SK-N-MC (cell line): ENCODE measurements at regions not wholly inside any gene's neighbourhood (a gene's known extent, or its start where the extent isn't known, plus 50 kb on each side); places are given as distances from the start of the nearest gene placed in this dataset.

Experiments
- EZH2 ChIP-seq: fragments of 200-600 bp; sonication (generic); IDR thresholded peaks from one replicate; pipeline ENCODE4 v1.6.1; 2017; ENCODE audit warnings: antibody characterized with exemption
- POLR2AphosphoS5 ChIP-seq: IDR thresholded peaks from 2 replicates; pipeline ENCODE4 v1.6.1; 2012; ENCODE audit warnings: mild to moderate bottlenecking, low read depth, low read length, borderline replicate concordance

DNA sequence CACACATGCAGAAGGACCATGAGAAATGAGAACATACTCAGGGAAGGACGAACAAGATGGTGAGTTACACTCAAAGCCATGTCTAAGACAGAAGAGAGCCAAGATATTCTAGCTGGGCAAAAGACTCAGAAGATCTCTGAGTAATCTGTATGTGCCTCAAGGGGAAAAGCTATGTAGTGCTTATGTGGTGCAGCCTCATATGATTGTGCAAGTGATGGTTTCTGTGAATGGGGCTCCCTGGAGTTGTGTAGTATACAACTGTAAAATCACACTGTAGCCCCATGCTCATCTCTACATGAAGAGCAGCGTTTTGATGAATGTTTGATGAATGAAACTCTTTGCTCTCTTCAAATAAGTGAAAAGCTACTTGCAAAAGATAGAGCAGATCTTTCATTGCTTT is 57.5 kb downstream of the OSR1 start:
- no peak for TF ChIP-seq EZH2
- TF ChIP-seq POLR2AphosphoS5, result no peak
